Transverse colon (tissue), 4 donors: ENCODE measurements at regions not wholly inside any gene's neighbourhood (a gene's known extent, or its start where the extent isn't known, plus 50 kb on each side); places are given as distances from the start of the nearest gene placed in this dataset.
"Not testable (repeated sequence)": the region's sequence is repeated elsewhere in the genome, so short reads cannot be mapped to it uniquely, and the experiment has no call there.

ENCODE experiments used
- DNase-seq: peaks from one replicate; pipeline ENCODE4 v3.0.0-alpha.2; 2019
- H3K27ac ChIP-seq, 4 donors: fragments of 200-600 bp; sonication (generic); 2 replicates each; pipeline ENCODE4 v1.5.1; 2016 to 2018; ENCODE audit warnings: inconsistent platforms in 4 of 4
- H3K27me3 ChIP-seq: fragments of 200-600 bp; sonication (generic); 2 replicates; pipeline ENCODE4 v1.5.1; 2017; ENCODE audit warnings: inconsistent platforms
- H3K36me3 ChIP-seq, 4 donors: fragments of 200-600 bp; sonication (generic); 2 replicates each; pipeline ENCODE4 v1.5.1; 2017 to 2019; ENCODE audit warnings: inconsistent platforms in 4 of 4
- H3K4me1 ChIP-seq, 4 donors: fragments of 200-600 bp; sonication (generic); 2 replicates each; pipeline ENCODE4 v1.5.1; 2017 to 2020; ENCODE audit warnings: inconsistent platforms in 4 of 4
- H3K4me3 ChIP-seq, 4 donors: fragments of 200-600 bp; sonication (generic); 1 replicate in 1 of 4; 2 replicates in 3 of 4; pipeline versions ENCODE4 v1.5.1 to v1.6.1; 2017 to 2019; ENCODE audit warnings: inconsistent platforms in 4 of 4
- H3K9me3 ChIP-seq, 2 donors: fragments of 200-600 bp; sonication (generic); 2 replicates each; pipeline ENCODE4 v1.5.1; 2017 to 2019; ENCODE audit warnings: inconsistent platforms in 2 of 2
- EP300 ChIP-seq: sonication (generic); formaldehyde crosslinking; IDR thresholded peaks from one replicate; pipeline ENCODE4 v1.6.1; 2017; ENCODE audit warnings: antibody characterized with exemption, low read depth
- POLR2A ChIP-seq: fragments of 450-650 bp; IDR thresholded peaks from one replicate; pipeline ENCODE4 v1.6.1; 2016; ENCODE audit warnings: antibody characterized with exemption, mild to moderate bottlenecking, moderate library complexity
- POLR2AphosphoS5 ChIP-seq, 3 donors: sonication (generic); formaldehyde crosslinking; IDR thresholded peaks; one replicate each; pipeline ENCODE4 v1.6.1; 2016; ENCODE audit warnings: antibody characterized with exemption in 3 of 3
- WGBS, 2 donors: methylation state at CpG; one replicate each; pipeline ENCODE4 v1.1.5; 2018; ENCODE audit warnings: low coverage in 1 of 2; 5-methylcytosine and 5-hydroxymethylcytosine counted together
- in situ Hi-C, 4 donors: fragments of 200-750 bp; cut with MboI; loops; one replicate each; pipeline versions ENCODE4 v1.15.0 to v1.15.1; 2017; ENCODE audit warnings: low sequenced_read_pairs in 3 of 4, low pct_ligation_motif_present in 1 of 4, low pct_unique_long_range_greater_than_20kb in 1 of 4
- intact Hi-C: fragments of 100-400 bp; cut with DNase I; formaldehyde crosslinking; loops from one replicate; pipeline ENCODE4 v1.15.1; 2023; ENCODE audit warnings: low total_unique reads
- TF ChIP-seq, protein P1 (sequence below), 5 experiments: fragments of 200-600 bp in 3 of 5; fragments of 450-650 bp in 2 of 5; sonication (generic) in 3 of 5; IDR thresholded peaks; 1 replicate in 2 of 5; 2 replicates in 3 of 5; pipeline ENCODE4 v1.5.1; 2016 to 2017; ENCODE audit warnings: antibody characterized with exemption in 5 of 5, inconsistent platforms in 3 of 5, mild to moderate bottlenecking in 2 of 5, moderate library complexity in 1 of 5

DNA sequence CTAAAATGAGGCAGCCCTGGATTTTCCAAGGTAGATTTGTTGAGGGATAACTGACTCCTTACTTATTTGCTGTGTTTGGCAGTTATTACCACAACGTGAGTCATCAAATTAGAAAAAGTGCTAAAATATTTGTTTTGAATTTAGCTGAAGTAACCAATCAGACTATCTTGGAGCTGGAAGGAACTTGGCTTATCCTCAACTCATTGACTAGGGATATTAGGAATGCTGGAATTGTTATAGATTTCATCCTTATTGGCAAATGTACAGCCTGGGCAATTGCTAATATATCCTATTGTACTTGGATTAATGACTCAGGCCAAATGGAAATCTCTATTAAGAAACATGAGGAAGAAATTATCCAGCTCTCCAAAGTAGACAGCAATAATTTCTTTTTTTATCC, 1189.0 kb upstream of the LRRN3 start:
- H3K27me3 ChIP-seq, result no peaks in the 10 kb centered on the region
- DNase-seq, result no peak
- TF ChIP-seq POLR2AphosphoS5 (IDR thresholded peaks at IDR 0.05), result no peak
- no peak for TF ChIP-seq EP300
- TF ChIP-seq POLR2A, result no peak
- TF ChIP-seq, protein P1, sequence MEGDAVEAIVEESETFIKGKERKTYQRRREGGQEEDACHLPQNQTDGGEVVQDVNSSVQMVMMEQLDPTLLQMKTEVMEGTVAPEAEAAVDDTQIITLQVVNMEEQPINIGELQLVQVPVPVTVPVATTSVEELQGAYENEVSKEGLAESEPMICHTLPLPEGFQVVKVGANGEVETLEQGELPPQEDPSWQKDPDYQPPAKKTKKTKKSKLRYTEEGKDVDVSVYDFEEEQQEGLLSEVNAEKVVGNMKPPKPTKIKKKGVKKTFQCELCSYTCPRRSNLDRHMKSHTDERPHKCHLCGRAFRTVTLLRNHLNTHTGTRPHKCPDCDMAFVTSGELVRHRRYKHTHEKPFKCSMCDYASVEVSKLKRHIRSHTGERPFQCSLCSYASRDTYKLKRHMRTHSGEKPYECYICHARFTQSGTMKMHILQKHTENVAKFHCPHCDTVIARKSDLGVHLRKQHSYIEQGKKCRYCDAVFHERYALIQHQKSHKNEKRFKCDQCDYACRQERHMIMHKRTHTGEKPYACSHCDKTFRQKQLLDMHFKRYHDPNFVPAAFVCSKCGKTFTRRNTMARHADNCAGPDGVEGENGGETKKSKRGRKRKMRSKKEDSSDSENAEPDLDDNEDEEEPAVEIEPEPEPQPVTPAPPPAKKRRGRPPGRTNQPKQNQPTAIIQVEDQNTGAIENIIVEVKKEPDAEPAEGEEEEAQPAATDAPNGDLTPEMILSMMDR (IDR thresholded peaks at IDR 0.05), result no peak
- no peaks in the 10 kb centered on the region for H3K9me3 ChIP-seq
- H3K27ac ChIP-seq, result no peak overlapping the region
- H3K4me3 ChIP-seq, result no peak overlapping the region
- in situ Hi-C loops (no loop called here), intact Hi-C loops (no loop called here)
- 65% methylated on average over 1 of the region's 1 CpG; no CpG with 5 or more reads in 1 of the 2 donors for WGBS, 2 donors
- no peaks in the 10 kb centered on the region for H3K36me3 ChIP-seq
- H3K4me1 ChIP-seq, result no peaks in the 10 kb centered on the region

DNA sequence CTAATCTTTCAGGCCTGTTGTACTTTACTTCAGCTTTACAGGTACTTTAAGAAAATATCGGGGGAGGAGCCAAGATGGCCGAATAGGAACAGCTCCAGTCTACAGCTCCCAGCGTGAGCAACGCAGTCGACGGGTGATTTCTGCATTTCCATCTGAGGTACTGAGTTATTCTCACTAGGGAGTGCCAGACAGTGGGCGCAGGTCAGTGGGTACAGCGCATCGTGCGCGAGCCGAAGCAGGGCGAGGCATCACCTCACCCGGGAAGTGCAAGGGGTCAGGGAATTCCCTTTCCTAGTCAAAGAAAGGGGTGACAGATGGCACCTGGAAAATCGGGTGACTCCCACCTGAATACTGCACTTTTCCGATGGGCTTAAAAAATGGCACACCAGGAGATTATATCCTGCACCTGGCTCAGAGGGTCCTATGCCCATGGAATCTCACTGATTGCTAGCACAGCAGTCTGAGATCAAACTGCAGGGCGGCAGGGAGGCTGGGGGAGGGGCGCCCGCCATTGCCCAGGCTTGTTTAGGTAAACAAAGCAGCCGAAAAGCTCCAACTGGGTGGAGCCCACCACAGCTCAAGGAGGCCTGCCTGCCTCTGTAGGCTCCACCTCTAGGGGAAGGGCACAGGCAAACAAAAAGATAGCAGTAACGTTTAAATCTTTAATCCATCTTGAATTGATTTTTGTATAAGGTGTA, 1185.4 kb upstream of the LRRN3 start:
- H3K4me3 ChIP-seq, DNase-seq, H3K9me3 ChIP-seq, H3K36me3 ChIP-seq, H3K27me3 ChIP-seq, H3K4me1 ChIP-seq, H3K27ac ChIP-seq, intact Hi-C loops, in situ Hi-C loops: not testable (repeated sequence)
- WGBS, 2 donors, result 91 to 95% methylated on average over 8 to 21 of the region's 21 CpGs

DNA sequence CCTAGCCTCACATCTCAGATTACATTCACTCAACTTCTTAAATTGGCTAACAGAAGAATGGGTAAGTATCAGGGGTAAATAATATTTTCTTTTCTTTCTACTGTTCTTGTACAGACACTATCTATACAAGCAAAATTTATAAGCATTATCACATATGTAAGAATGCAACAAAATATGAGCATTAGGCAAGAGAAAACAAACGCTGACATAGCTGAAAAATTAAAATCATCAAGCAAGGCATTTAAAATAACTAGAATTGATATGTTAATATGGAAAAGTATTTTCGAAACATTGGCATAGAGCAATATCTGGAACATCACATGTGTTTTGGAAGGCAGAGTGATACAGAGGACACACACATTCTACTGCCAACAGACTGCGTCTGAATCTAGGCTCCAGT, 1175.3 kb upstream of the LRRN3 start:
- in situ Hi-C loops, result no loop called here
- no peak for DNase-seq
- TF ChIP-seq POLR2AphosphoS5 (IDR thresholded peaks at IDR 0.05) (no peak), EP300 (no peak), POLR2A (no peak)
- TF ChIP-seq, protein P1 (IDR thresholded peaks at IDR 0.05), result no peak
- no peak overlapping the region for H3K27ac ChIP-seq
- intact Hi-C loops, result no loop called here
- no peak overlapping the region for H3K4me3 ChIP-seq
- H3K4me1 ChIP-seq, result no peaks in the 10 kb centered on the region
- H3K27me3 ChIP-seq, result no peaks in the 10 kb centered on the region
- no peaks in the 10 kb centered on the region for H3K36me3 ChIP-seq
- H3K9me3 ChIP-seq, result no peaks in the 10 kb centered on the region
- 71 to 84% methylated on average over 3 of the region's 3 CpGs for WGBS, 2 donors

DNA sequence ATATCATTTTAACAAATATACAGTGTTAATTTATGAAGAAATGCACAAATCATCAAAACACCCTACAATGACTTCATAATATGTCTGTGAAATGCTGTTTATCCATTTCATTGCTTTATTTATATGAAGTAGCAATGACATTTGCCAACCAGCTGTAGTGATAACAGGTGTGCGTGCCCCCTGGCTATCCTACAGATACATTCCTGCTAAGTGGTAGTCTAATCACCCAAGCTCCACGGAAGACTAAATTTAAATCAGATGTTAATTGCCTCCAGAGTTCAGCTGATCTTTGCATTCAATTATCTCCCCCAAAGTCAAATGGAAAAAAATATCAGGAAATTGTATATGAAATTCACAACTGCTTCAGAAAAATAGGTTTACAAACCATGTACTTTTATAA, 1164.2 kb upstream of the LRRN3 start:
- Histone ChIP-seq H3K36me3 (no peaks in the 10 kb centered on the region), H3K9me3 (no peaks in the 10 kb centered on the region), H3K4me1 (no peaks in the 10 kb centered on the region), H3K27ac (no peak overlapping the region), H3K27me3 (no peaks in the 10 kb centered on the region), H3K4me3 (no peak overlapping the region)
- in situ Hi-C loops (no loop called here), intact Hi-C loops (no loop called here)
- WGBS, 2 donors, result 48 to 71% methylated on average over 2 of the region's 2 CpGs
- no peak for DNase-seq
- no peak for TF ChIP-seq POLR2AphosphoS5 (IDR thresholded peaks at IDR 0.05)
- TF ChIP-seq, protein P1 (IDR thresholded peaks at IDR 0.05), result no peak

DNA sequence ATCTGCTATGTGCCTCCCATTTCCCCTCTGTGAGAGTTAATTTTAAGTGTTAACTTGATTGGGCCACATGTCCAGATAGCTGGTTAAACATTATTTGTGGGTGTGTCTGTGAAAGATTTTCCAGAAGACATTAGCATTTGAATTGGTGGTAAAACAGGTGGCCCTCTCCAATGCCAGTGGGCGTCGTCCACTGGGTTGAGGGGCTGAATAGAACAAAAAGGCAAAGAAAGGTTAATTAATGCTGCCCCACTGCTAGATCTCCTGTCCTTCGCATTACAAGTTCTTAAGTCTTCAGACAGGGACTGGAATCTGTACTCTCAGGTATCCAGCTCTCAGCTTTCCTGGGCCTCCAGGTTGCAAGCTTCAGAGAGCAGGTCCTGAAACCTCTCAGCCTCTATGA, 1160.9 kb upstream of the LRRN3 start:
- Histone ChIP-seq H3K4me3 (no peak overlapping the region), H3K4me1 (no peaks in the 10 kb centered on the region), H3K27ac (no peak overlapping the region), H3K36me3 (no peaks in the 10 kb centered on the region), H3K27me3 (no peaks in the 10 kb centered on the region), H3K9me3 (no peaks in the 10 kb centered on the region)
- WGBS, 2 donors, result 78 to 85% methylated on average over 2 to 3 of the region's 3 CpGs
- intact Hi-C loops, result no loop called here
- TF ChIP-seq POLR2A (no peak), EP300 (no peak), POLR2AphosphoS5 (IDR thresholded peaks at IDR 0.05) (no peak)
- no peak for DNase-seq
- in situ Hi-C loops, result no loop called here
